Uterus (tissue), 2 donors: ENCODE measurements at regions not wholly inside any gene's neighbourhood (a gene's known extent, or its start where the extent isn't known, plus 50 kb on each side); places are given as distances from the start of the nearest gene placed in this dataset.

ENCODE experiments used
- CTCF ChIP-seq, 4 experiments: fragments of 200-600 bp in 2 of 4; fragments of 450-650 bp in 2 of 4; sonication (generic) in 2 of 4; IDR thresholded peaks; one replicate each; pipeline ENCODE4 v1.5.1; 2016 to 2019; ENCODE audit warnings: antibody characterized with exemption in 4 of 4, mild to moderate bottlenecking in 2 of 4, moderate library complexity in 1 of 4
- POLR2A ChIP-seq, 2 donors: fragments of 450-650 bp; IDR thresholded peaks; one replicate each; pipeline ENCODE4 v1.6.1; 2016; ENCODE audit warnings: antibody characterized with exemption in 2 of 2, mild to moderate bottlenecking in 1 of 2, moderate library complexity in 1 of 2

GRCh38 chrX:116618546-116618945 is 155.8 kb upstream of the CT83 start:
- no peak for TF ChIP-seq CTCF (IDR thresholded peaks at IDR 0.05)
- no peak for TF ChIP-seq POLR2A (IDR thresholded peaks at IDR 0.05)
